HCT116 (cell line): ENCODE measurements at regions not wholly inside any gene's neighbourhood (a gene's known extent, or its start where the extent isn't known, plus 50 kb on each side); places are given as distances from the start of the nearest gene placed in this dataset.

Experiments used
- ATAC-seq: fragments of 200-7000 bp; cut with Tn5 transposase; 2 replicates; pipeline ENCODE4 v1.9.1; 2020; ENCODE audit warnings: mild to moderate bottlenecking, moderate library complexity
- BruUV-seq: library from RNA; stranded (reverse); fragments of 400-500 nt; replicated peaks from 2 replicates; lab custom pipeline; 2021; lab: Mats Ljungman, UMichigan
- CTCF ChIA-PET: fragments of 300-600 bp; sonication (Branson Sonifier 250); formaldehyde crosslinking; loops from one replicate; lab custom pipeline; 2021; ENCODE audit warnings: antibody characterized with exemption; lab: Charles Lee
- POLR2A ChIA-PET: fragments of 300-600, 350-600 bp; sonication (Branson Sonifier 250); formaldehyde crosslinking; loops from one replicate; lab custom pipeline; 2021; ENCODE audit warnings: antibody characterized with exemption; lab: Charles Lee
- RAD21 ChIA-PET, 2 experiments: fragments of 300-600 bp; sonication (Branson Sonifier 250); formaldehyde crosslinking; loops; one replicate each; lab custom pipeline; 2023; ENCODE audit warnings: low total read pairs in 2 of 2; ENCODE audit not compliant: uncharacterized antibody in 2 of 2, unreplicated experiment in 2 of 2, low non-redundant PET in 1 of 2; lab: Charles Lee
- DNase-seq: peaks from one replicate; pipeline ENCODE4 v3.0.0-alpha.2; 2010; ENCODE audit warnings: low read depth, low spot score
- H2AFZ ChIP-seq: fragments of 200-600 bp; shearing (Covaris generic), sonication (generic); 2 replicates; pipeline ENCODE4 v1.6.1; 2017; ENCODE audit warnings: low read depth, mixed run types, mixed read lengths, antibody characterized with exemption, low read length; ENCODE audit not compliant: poor library complexity, severe bottlenecking
- H3K27ac ChIP-seq: 2 replicates; pipeline ENCODE4 v1.5.1; 2012; ENCODE audit warnings: low read depth, low read length
- H3K27me3 ChIP-seq: fragments of 200-600 bp; sonication (generic); 2 replicates; pipeline ENCODE4 v1.6.1; 2016; ENCODE audit warnings: mixed run types, low read length, mixed read lengths; ENCODE audit not compliant: insufficient read depth
- H3K36me3 ChIP-seq, 2 experiments: fragments of 200-500 bp in 1 of 2; fragments of 200-600 bp in 1 of 2; sonication (Bioruptor generic) in 1 of 2; sonication (generic) in 1 of 2; 2 replicates each; pipeline versions ENCODE4 v1.5.1 to v1.6.1; 2014 to 2016; ENCODE audit warnings: low read length in 2 of 2, inconsistent platforms in 1 of 2, mixed read lengths in 1 of 2, mixed run types in 1 of 2; ENCODE audit not compliant: insufficient read depth in 2 of 2, control insufficient read depth in 1 of 2
- H3K4me1 ChIP-seq, 2 experiments: fragments of 200-600 bp in 1 of 2; sonication (generic) in 1 of 2; 2 replicates each; pipeline versions ENCODE4 v1.5.1 to v1.6.1; 2012 to 2017; ENCODE audit warnings: low read length in 2 of 2, inconsistent platforms in 1 of 2, mild to moderate bottlenecking in 1 of 2, mixed read lengths in 1 of 2, mixed run types in 1 of 2, moderate library complexity in 1 of 2; ENCODE audit not compliant: insufficient read depth in 2 of 2, control insufficient read depth in 1 of 2
- H3K4me2 ChIP-seq: fragments of 200-600 bp; sonication (generic); 2 replicates; pipeline ENCODE4 v1.6.1; 2017; ENCODE audit warnings: mixed run types, low read length, mixed read lengths
- H3K4me3 ChIP-seq, 2 experiments: fragments of 200-600 bp in 1 of 2; sonication (generic) in 1 of 2; replicated peaks in 1 of 2; 2 replicates each; pipeline ENCODE4 v1.5.1; 2011 to 2016; ENCODE audit warnings: low read length in 2 of 2, control low read depth in 1 of 2, low read depth in 1 of 2, mild to moderate bottlenecking in 1 of 2, mixed read lengths in 1 of 2, mixed run types in 1 of 2
- H3K79me2 ChIP-seq: fragments of 200-600 bp; sonication (generic); 2 replicates; pipeline ENCODE4 v1.6.1; 2017; ENCODE audit warnings: mild to moderate bottlenecking, mixed run types, low read length, moderate library complexity, mixed read lengths; ENCODE audit not compliant: insufficient read depth
- H3K9ac ChIP-seq: fragments of 200-600 bp; sonication (generic); 2 replicates; pipeline ENCODE4 v1.6.1; 2016; ENCODE audit warnings: low read length, mixed read lengths
- H3K9me2 ChIP-seq: fragments of 200-600 bp; sonication (generic), shearing (Covaris generic); 2 replicates; pipeline ENCODE4 v1.6.1; 2017; ENCODE audit warnings: mixed run types, mild to moderate bottlenecking, moderate library complexity; ENCODE audit not compliant: insufficient read depth
- H3K9me3 ChIP-seq, 2 experiments: fragments of 200-500 bp in 1 of 2; fragments of 200-600 bp in 1 of 2; sonication (Bioruptor generic) in 1 of 2; sonication (generic) in 1 of 2; 2 replicates each; pipeline ENCODE4 v1.6.1; 2014 to 2017; ENCODE audit warnings: low read length in 2 of 2, mixed read lengths in 2 of 2, inconsistent platforms in 1 of 2, low read depth in 1 of 2, mild to moderate bottlenecking in 1 of 2, mixed run types in 1 of 2, moderate library complexity in 1 of 2; ENCODE audit not compliant: control insufficient read depth in 1 of 2, insufficient read depth in 1 of 2
- H4K20me1 ChIP-seq: fragments of 200-600 bp; sonication (generic), shearing (Covaris generic); 2 replicates; pipeline ENCODE4 v1.6.1; 2017; ENCODE audit warnings: mixed run types, mild to moderate bottlenecking, moderate library complexity; ENCODE audit not compliant: insufficient read depth
- ATF3 ChIP-seq: IDR thresholded peaks from 2 replicates; pipeline ENCODE4 v1.6.1; 2012
- JUND ChIP-seq: IDR thresholded peaks from 2 replicates; pipeline ENCODE4 v1.6.1; 2012
- MAX ChIP-seq: IDR thresholded peaks from 2 replicates; pipeline ENCODE4 v1.6.1; 2012
- REST ChIP-seq: IDR thresholded peaks from 2 replicates; pipeline ENCODE4 v1.6.1; 2012; ENCODE audit warnings: low read depth
- ZBTB33 ChIP-seq: IDR thresholded peaks from 2 replicates; pipeline ENCODE4 v1.6.1; 2011; ENCODE audit warnings: mild to moderate bottlenecking, low read length, moderate library complexity; ENCODE audit not compliant: insufficient replicate concordance; ENCODE audit errors: extremely low read depth
- ZNF274 ChIP-seq: fragments of 200-500 bp; sonication (Bioruptor generic); IDR thresholded peaks from 2 replicates; pipeline ENCODE4 v1.6.1; 2014; ENCODE audit warnings: mild to moderate bottlenecking, low read depth, low read length, inconsistent platforms
- intact Hi-C: fragments of 100-400 bp; cut with micrococcal nuclease; formaldehyde crosslinking; loops from 2 replicates; pipeline ENCODE4 v1.10.0; 2022

DNA sequence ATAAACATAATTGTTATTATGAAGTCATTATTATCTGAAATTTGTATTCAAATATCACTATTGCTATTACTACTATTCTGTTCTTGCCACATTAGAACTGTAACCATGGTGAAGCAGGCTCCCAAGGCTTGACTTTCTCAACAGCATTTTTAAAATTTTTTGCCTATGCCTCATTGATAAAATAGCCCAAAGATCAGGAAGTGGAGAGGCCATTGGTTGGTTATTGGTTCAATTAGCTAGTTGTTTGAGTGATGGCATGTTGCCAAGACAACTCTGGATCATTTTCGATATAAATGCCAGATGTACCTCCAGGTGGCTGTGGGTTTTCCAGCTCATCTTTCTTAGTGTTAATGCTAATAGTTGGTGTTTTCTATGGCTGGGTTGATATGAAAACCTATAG, 513.5 kb downstream of the TRIB2 start:
- Histone ChIP-seq H4K20me1 (no peaks in the 10 kb centered on the region), H3K9me2 (no peaks in the 10 kb centered on the region), H3K9me3 (peaks cover 0 to 9% of the 10 kb centered on the region in 2 experiments; a peak in 2 of 4 replicates), H3K79me2 (no peaks in the 10 kb centered on the region), H3K27me3 (no peaks in the 10 kb centered on the region), H3K36me3 (no peaks in the 10 kb centered on the region), H3K4me2 (no peak overlapping the region), H3K4me3 (no peak overlapping the region), H2AFZ (no peak overlapping the region), H3K4me1 (no peaks in the 10 kb centered on the region), H3K27ac (no peak overlapping the region), H3K9ac (no peak overlapping the region)
- no peak for ATAC-seq
- ChIA-PET RAD21 (no interaction called here), POLR2A (no interaction called here), CTCF (no interaction called here)
- no peak for TF ChIP-seq MAX
- TF ChIP-seq JUND = no peak
- no peak for TF ChIP-seq ZBTB33
- BruUV-seq = no TSS peak
- DNase-seq = no peak
- intact Hi-C loops = no loop called here

DNA sequence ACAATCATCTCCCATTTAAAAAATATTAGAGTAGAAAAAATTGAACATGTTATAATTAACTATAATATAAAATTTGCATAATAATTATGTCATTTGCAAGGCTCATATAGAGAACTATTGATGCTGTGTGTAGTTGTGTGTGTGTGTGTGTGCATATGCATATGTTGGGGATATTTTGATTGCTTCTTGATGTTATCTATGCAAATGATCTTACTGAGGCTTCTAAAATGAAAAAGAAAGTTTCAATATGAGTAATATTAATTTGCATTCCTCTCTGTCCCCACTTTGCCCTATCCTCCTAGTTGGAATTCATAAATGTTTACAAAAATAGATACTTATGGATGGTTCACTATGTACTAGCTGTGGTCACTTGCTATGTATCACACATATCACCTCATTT, 523.3 kb downstream of the TRIB2 start:
- no peak overlapping the region for H3K27ac ChIP-seq
- no peak overlapping the region for H3K4me2 ChIP-seq
- no peaks in the 10 kb centered on the region for H3K9me2 ChIP-seq
- DNase-seq (no peak), ATAC-seq (no peak)
- H2AFZ ChIP-seq = no peak overlapping the region
- RAD21 ChIA-PET = no interaction called here
- H3K9me3 ChIP-seq = peaks cover 6 to 13% of the 10 kb centered on the region in 2 experiments; a peak in 3 of 4 replicates
- no TSS peak for BruUV-seq
- no peaks in the 10 kb centered on the region for H3K4me1 ChIP-seq
- no peak for TF ChIP-seq ATF3
- TF ChIP-seq REST = no peak
- no peak for TF ChIP-seq ZNF274
- no peaks in the 10 kb centered on the region for H3K36me3 ChIP-seq
- H3K27me3 ChIP-seq = no peaks in the 10 kb centered on the region
- intact Hi-C loops = no loop called here
- H4K20me1 ChIP-seq = no peaks in the 10 kb centered on the region
- H3K9ac ChIP-seq = no peak overlapping the region
- no peak overlapping the region for H3K4me3 ChIP-seq
- POLR2A ChIA-PET = no interaction called here
- CTCF ChIA-PET = no interaction called here
- H3K79me2 ChIP-seq = no peaks in the 10 kb centered on the region
